ENCODE measurements at regions not wholly inside any gene's neighbourhood (a gene's known extent, or its start where the extent isn't known, plus 50 kb on each side); places are given as distances from the start of the nearest gene placed in this dataset.

- Histone ChIP-seq H3K4me1 (ENCODE audit: control insufficient read depth in 2 of 3, insufficient read depth in 2 of 3, low read depth in 1 of 3, low read length in 3 of 3) (no peaks in the 10 kb centered on the region), H3K9ac (ENCODE audit: low read length in 3 of 3) (no peak overlapping the region), H3K27ac (ENCODE audit: low read depth in 2 of 2, low read length in 2 of 2) (no peak overlapping the region), H3K4me3 (ENCODE audit: low read length in 3 of 3) (no peak overlapping the region), H3K9me3 (ENCODE audit: control insufficient read depth in 2 of 3, insufficient read depth in 1 of 3, low read length in 3 of 3) (no peaks in the 10 kb centered on the region), H3K36me3 (ENCODE audit: control insufficient read depth in 2 of 3, insufficient read depth in 3 of 3, low read length in 3 of 3) (no peaks in the 10 kb centered on the region), H3K27me3 (ENCODE audit: control insufficient read depth, insufficient read depth, low read length) (no peaks in the 10 kb centered on the region)
- TF ChIP-seq CTCF (IDR thresholded peaks at IDR 0.05; ENCODE audit: borderline replicate concordance, extremely low read depth, insufficient read depth), result no peak
- intact Hi-C loops (cut with DNase I), result no loop called here
- DNase-seq, result no peak
- FAIRE-seq, result no peak
Observed at GRCh38 chr5:9698125-9698826, 68.1 kb upstream of the TAS2R1 start.

- H3K9ac ChIP-seq (ENCODE audit: low read length in 3 of 3), result no peak overlapping the region
- H3K27me3 ChIP-seq (ENCODE audit: control insufficient read depth, insufficient read depth, low read length), result no peaks in the 10 kb centered on the region
- FAIRE-seq, result no peak
- H3K36me3 ChIP-seq (ENCODE audit: control insufficient read depth in 2 of 3, insufficient read depth in 3 of 3, low read length in 3 of 3), result no peaks in the 10 kb centered on the region
- H3K9me3 ChIP-seq (ENCODE audit: control insufficient read depth in 2 of 3, insufficient read depth in 1 of 3, low read length in 3 of 3), result no peaks in the 10 kb centered on the region
- no peak overlapping the region for H3K4me3 ChIP-seq (ENCODE audit: low read length in 3 of 3)
- H3K4me1 ChIP-seq (ENCODE audit: control insufficient read depth in 2 of 3, insufficient read depth in 2 of 3, low read depth in 1 of 3, low read length in 3 of 3), result no peaks in the 10 kb centered on the region
- intact Hi-C loops (cut with DNase I), result no loop called here
- H3K27ac ChIP-seq (ENCODE audit: low read depth in 2 of 2, low read length in 2 of 2), result no peak overlapping the region
- no peak for DNase-seq
- no peak for TF ChIP-seq CTCF (IDR thresholded peaks at IDR 0.05; ENCODE audit: borderline replicate concordance, extremely low read depth, insufficient read depth)
Observed at GRCh38 chr5:9692576-9692975, 62.4 kb upstream of the TAS2R1 start.

- H3K27ac ChIP-seq (ENCODE audit: low read depth in 2 of 2, low read length in 2 of 2), result no peak overlapping the region
- no peak for TF ChIP-seq CTCF (IDR thresholded peaks at IDR 0.05; ENCODE audit: borderline replicate concordance, extremely low read depth, insufficient read depth)
- no peak overlapping the region for H3K9ac ChIP-seq (ENCODE audit: low read length in 3 of 3)
- no peak for FAIRE-seq
- no peaks in the 10 kb centered on the region for H3K4me1 ChIP-seq (ENCODE audit: control insufficient read depth in 2 of 3, insufficient read depth in 2 of 3, low read depth in 1 of 3, low read length in 3 of 3)
- intact Hi-C loops (cut with DNase I), result no loop called here
- DNase-seq, result no peak
- H3K27me3 ChIP-seq (ENCODE audit: control insufficient read depth, insufficient read depth, low read length), result no peaks in the 10 kb centered on the region
- no peaks in the 10 kb centered on the region for H3K36me3 ChIP-seq (ENCODE audit: control insufficient read depth in 2 of 3, insufficient read depth in 3 of 3, low read length in 3 of 3)
- H3K4me3 ChIP-seq (ENCODE audit: low read length in 3 of 3), result no peak overlapping the region
- H3K9me3 ChIP-seq (ENCODE audit: control insufficient read depth in 2 of 3, insufficient read depth in 1 of 3, low read length in 3 of 3), result no peaks in the 10 kb centered on the region
Observed at GRCh38 chr5:9691261-9691660, 61.1 kb upstream of the TAS2R1 start.

GRCh38 chr5:9690751-9691150 is 60.6 kb upstream of the TAS2R1 start:
- DNase-seq, result no peak
- no peak overlapping the region for H3K9ac ChIP-seq (ENCODE audit: low read length in 3 of 3)

More at GRCh38 chr5:9690751-9691150, 60.6 kb upstream of the TAS2R1 start:
- Histone ChIP-seq H3K4me3 (ENCODE audit: low read length in 3 of 3) (no peak overlapping the region), H3K27me3 (ENCODE audit: control insufficient read depth, insufficient read depth, low read length) (no peaks in the 10 kb centered on the region), H3K9me3 (ENCODE audit: control insufficient read depth in 2 of 3, insufficient read depth in 1 of 3, low read length in 3 of 3) (no peaks in the 10 kb centered on the region), H3K4me1 (ENCODE audit: control insufficient read depth in 2 of 3, insufficient read depth in 2 of 3, low read depth in 1 of 3, low read length in 3 of 3) (no peaks in the 10 kb centered on the region), H3K27ac (ENCODE audit: low read depth in 2 of 2, low read length in 2 of 2) (no peak overlapping the region), H3K36me3 (ENCODE audit: control insufficient read depth in 2 of 3, insufficient read depth in 3 of 3, low read length in 3 of 3) (no peaks in the 10 kb centered on the region)
- no peak for TF ChIP-seq CTCF (IDR thresholded peaks at IDR 0.05; ENCODE audit: borderline replicate concordance, extremely low read depth, insufficient read depth)
- intact Hi-C loops (cut with DNase I), result no loop called here
- FAIRE-seq, result no peak
